H9 (cell line): ENCODE measurements at regions not wholly inside any gene's neighbourhood (a gene's known extent, or its start where the extent isn't known, plus 50 kb on each side); places are given as distances from the start of the nearest gene placed in this dataset.
A peak's percentile ranks its signal among the peaks of the same experiment; 100 is the strongest.

Experiments used
- DNase-seq: peaks from one replicate; pipeline ENCODE4 v3.0.0-alpha.2; 2017
- H2AFZ ChIP-seq: one replicate; pipeline ENCODE4 v1.6.1; 2013; ENCODE audit warnings: mild to moderate bottlenecking, low read length, control low read depth, moderate library complexity
- H2AK5ac ChIP-seq: 2 replicates; pipeline ENCODE4 v1.6.1; 2013; ENCODE audit warnings: low read length, control low read depth, mixed read lengths; ENCODE audit not compliant: insufficient read length
- H2BK120ac ChIP-seq: one replicate; pipeline ENCODE4 v1.6.1; 2013; ENCODE audit warnings: low read depth, mild to moderate bottlenecking, low read length, control low read depth, inconsistent platforms; ENCODE audit not compliant: poor library complexity, severe bottlenecking
- H2BK12ac ChIP-seq: 2 replicates; pipeline ENCODE4 v1.6.1; 2013; ENCODE audit warnings: low read length, control low read depth, mixed read lengths, low read depth; ENCODE audit not compliant: insufficient read length
- H2BK15ac ChIP-seq: 2 replicates; pipeline ENCODE4 v1.6.1; 2013; ENCODE audit warnings: low read depth, low read length, control low read depth
- H2BK20ac ChIP-seq: one replicate; pipeline ENCODE4 v1.6.1; 2013; ENCODE audit warnings: low read depth, mild to moderate bottlenecking, low read length, control low read depth, inconsistent platforms; ENCODE audit not compliant: poor library complexity, severe bottlenecking
- H2BK5ac ChIP-seq: 2 replicates; pipeline ENCODE4 v1.6.1; 2013; ENCODE audit warnings: low read length, control low read depth, mixed read lengths; ENCODE audit not compliant: insufficient read length
- H3K14ac ChIP-seq: 2 replicates; pipeline ENCODE4 v1.6.1; 2013; ENCODE audit warnings: low read length, control low read depth; ENCODE audit not compliant: insufficient read depth
- H3K18ac ChIP-seq: 2 replicates; pipeline ENCODE4 v1.6.1; 2013; ENCODE audit warnings: low read depth, mild to moderate bottlenecking, mixed read lengths, low read length, control low read depth; ENCODE audit not compliant: insufficient read length
- H3K23ac ChIP-seq: 2 replicates; pipeline ENCODE4 v1.6.1; 2013; ENCODE audit warnings: low read length, control low read depth, mixed read lengths, low read depth; ENCODE audit not compliant: insufficient read length
- H3K23me2 ChIP-seq: 2 replicates; pipeline ENCODE4 v1.6.1; 2013; ENCODE audit warnings: low read depth, mild to moderate bottlenecking, mixed read lengths, low read length, control low read depth; ENCODE audit not compliant: insufficient read length, poor library complexity, severe bottlenecking
- H3K27ac ChIP-seq: 2 replicates; pipeline ENCODE4 v1.5.1; 2013; ENCODE audit warnings: low read length, control low read depth, mixed read lengths, low read depth; ENCODE audit not compliant: insufficient read length
- H3K27me3 ChIP-seq: 2 replicates; pipeline ENCODE4 v1.6.1; 2013; ENCODE audit warnings: low read length, control low read depth, inconsistent platforms; ENCODE audit not compliant: insufficient read depth
- H3K4ac ChIP-seq: 2 replicates; pipeline ENCODE4 v1.6.1; 2013; ENCODE audit warnings: low read depth, mild to moderate bottlenecking, control low read depth, inconsistent platforms, low read length, moderate library complexity
- H3K4me1 ChIP-seq: 2 replicates; pipeline ENCODE4 v1.6.1; 2013; ENCODE audit warnings: low read length, control low read depth, inconsistent platforms; ENCODE audit not compliant: insufficient read depth
- H3K4me2 ChIP-seq: 2 replicates; pipeline ENCODE4 v1.6.1; 2013; ENCODE audit warnings: low read length, control low read depth, mixed read lengths; ENCODE audit not compliant: insufficient read length, insufficient read depth
- H3K56ac ChIP-seq: 2 replicates; pipeline ENCODE4 v1.6.1; 2013; ENCODE audit warnings: low read depth, mild to moderate bottlenecking, mixed read lengths, low read length, control low read depth; ENCODE audit not compliant: insufficient read length
- H3K79me1 ChIP-seq: 2 replicates; pipeline ENCODE4 v1.6.1; 2013; ENCODE audit warnings: low read depth, mild to moderate bottlenecking, moderate library complexity, low read length, control low read depth, inconsistent platforms; ENCODE audit not compliant: insufficient read depth, poor library complexity, severe bottlenecking
- H3K79me2 ChIP-seq: 2 replicates; pipeline ENCODE4 v1.6.1; 2013; ENCODE audit warnings: low read length, control low read depth, inconsistent platforms; ENCODE audit not compliant: insufficient read depth
- H3K9ac ChIP-seq: 2 replicates; pipeline ENCODE4 v1.6.1; 2013; ENCODE audit warnings: low read length, control low read depth, mixed read lengths; ENCODE audit not compliant: insufficient read length; ENCODE audit errors: extremely low read depth
- H3K9me3 ChIP-seq: one replicate; pipeline ENCODE4 v1.6.1; 2013; ENCODE audit warnings: low read depth, low read length, inconsistent platforms; ENCODE audit not compliant: control insufficient read depth
- H3T11ph ChIP-seq: one replicate; pipeline ENCODE4 v1.6.1; 2013; ENCODE audit warnings: mild to moderate bottlenecking, low read length, control low read depth, inconsistent platforms
- H4K20me1 ChIP-seq: one replicate; pipeline ENCODE4 v1.6.1; 2013; ENCODE audit not compliant: control insufficient read depth, insufficient read length, insufficient read depth
- H4K5ac ChIP-seq: 2 replicates; pipeline ENCODE4 v1.6.1; 2013; ENCODE audit warnings: low read depth, mild to moderate bottlenecking, mixed read lengths, low read length, control low read depth; ENCODE audit not compliant: insufficient read length
- H4K8ac ChIP-seq: replicated peaks from 2 replicates; pipeline ENCODE4 v1.6.1; 2013; ENCODE audit warnings: low read length, control low read depth, mixed read lengths, low read depth; ENCODE audit not compliant: insufficient read length
- H4K91ac ChIP-seq: 2 replicates; pipeline ENCODE4 v1.6.1; 2013; ENCODE audit warnings: low read depth, mild to moderate bottlenecking, moderate library complexity, mixed read lengths, low read length, control low read depth; ENCODE audit not compliant: insufficient read length
- H3K27ac Mint-ChIP-seq, 3 experiments: 2 replicates in 2 of 3; 3 replicates in 1 of 3; pipeline ENCODE4 v1.8.0; 2020 to 2021; ENCODE audit warnings: mixed read lengths in 3 of 3, mild to moderate bottlenecking in 1 of 3, moderate library complexity in 1 of 3
- H3K27me3 Mint-ChIP-seq: 2 replicates; pipeline ENCODE4 v1.8.0; 2021; ENCODE audit warnings: low read depth, mild to moderate bottlenecking, moderate library complexity, mixed read lengths
- H3K36me3 Mint-ChIP-seq, 3 experiments: 2 replicates in 2 of 3; 3 replicates in 1 of 3; pipeline ENCODE4 v1.8.0; 2020 to 2021; ENCODE audit warnings: low read depth in 3 of 3, mixed read lengths in 3 of 3; ENCODE audit not compliant: insufficient read depth in 1 of 3
- H3K4me1 Mint-ChIP-seq, 2 experiments: 2 replicates each; pipeline ENCODE4 v1.8.0; 2020; ENCODE audit warnings: mixed read lengths in 2 of 2
- H3K4me3 Mint-ChIP-seq, 2 experiments: 2 replicates in 1 of 2; 3 replicates in 1 of 2; pipeline ENCODE4 v1.8.0; 2020 to 2021; ENCODE audit warnings: mild to moderate bottlenecking in 2 of 2, mixed read lengths in 2 of 2, moderate library complexity in 1 of 2
- H3K9me3 Mint-ChIP-seq, 2 experiments: 2 replicates in 1 of 2; 3 replicates in 1 of 2; pipeline ENCODE4 v1.8.0; 2020; ENCODE audit warnings: mild to moderate bottlenecking in 2 of 2, mixed read lengths in 2 of 2, moderate library complexity in 1 of 2
- CTCF ChIP-seq: fragments of 200-600 bp; sonication (generic); conservative IDR thresholded peaks from 3 replicates; pipeline ENCODE4 v1.8.0; 2021; ENCODE audit warnings: antibody characterized with exemption, mild to moderate bottlenecking
- WGBS: extraction: QIAGEN DNeasy Blood & Tissue Kit; methylation state at CpG from one replicate; pipeline ENCODE4 v1.1.7; 2013; ENCODE audit warnings: missing lambda C conversion rate, low lambda C conversion rate, mixed read lengths; ENCODE audit not compliant: insufficient read length; ENCODE audit errors: extremely low coverage; 5-methylcytosine and 5-hydroxymethylcytosine counted together

DNA sequence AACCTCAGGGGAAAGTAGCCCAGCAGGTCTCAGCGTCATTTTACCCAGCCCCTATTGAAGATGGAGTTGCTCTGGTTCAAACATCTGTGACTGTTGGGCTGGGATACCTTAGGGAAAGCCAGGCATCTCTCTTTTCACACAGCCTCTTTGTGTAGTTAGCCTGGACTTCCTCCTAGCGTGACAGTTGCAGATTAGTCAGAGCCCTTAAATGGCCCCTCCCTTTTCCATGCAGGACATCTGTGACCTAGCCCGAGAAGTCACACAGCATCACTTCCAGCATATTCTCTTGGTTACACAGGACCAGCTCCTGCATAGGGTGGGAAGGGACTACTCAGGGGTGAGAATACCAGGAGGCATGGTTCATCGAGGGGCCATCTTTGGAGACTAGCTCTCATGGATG, 375.0 kb upstream of the RBFOX1 start:
- H3K79me2 ChIP-seq, result no peaks in the 10 kb centered on the region
- H3K18ac ChIP-seq, result no peak overlapping the region
- H3K14ac ChIP-seq, result no peak overlapping the region
- H3K4me2 ChIP-seq, result no peak overlapping the region
- no peaks in the 10 kb centered on the region for H3K9me3 Mint-ChIP-seq
- no peak overlapping the region for H3T11ph ChIP-seq
- WGBS, result no CpG with 5 or more reads among the region's 4 CpGs
- H3K4me3 Mint-ChIP-seq, result no peak overlapping the region
- no peaks in the 10 kb centered on the region for H3K27me3 ChIP-seq
- no peak overlapping the region for H2AFZ ChIP-seq
- no peak overlapping the region for H4K5ac ChIP-seq
- H3K4me1 ChIP-seq, result no peaks in the 10 kb centered on the region
- H4K91ac ChIP-seq, result no peak overlapping the region
- peaks cover 0 to 6% of the 10 kb centered on the region in 2 experiments; a peak in 3 of 4 replicates for H3K4me1 Mint-ChIP-seq
- no peak overlapping the region for H3K9ac ChIP-seq
- no peak overlapping the region for H4K8ac ChIP-seq
- H3K9me3 ChIP-seq, result no peaks in the 10 kb centered on the region
- H3K23ac ChIP-seq, result no peak overlapping the region
- no peak overlapping the region for H2BK15ac ChIP-seq
- no peak overlapping the region for H3K56ac ChIP-seq
- H2BK20ac ChIP-seq, result no peak overlapping the region
- H3K79me1 ChIP-seq, result no peaks in the 10 kb centered on the region
- H4K20me1 ChIP-seq, result no peaks in the 10 kb centered on the region
- peaks cover 18% of the 10 kb centered on the region for H3K27me3 Mint-ChIP-seq
- H2BK5ac ChIP-seq, result no peak overlapping the region
- H2BK120ac ChIP-seq, result peak overlapping the region; percentile 38
- no peak for TF ChIP-seq CTCF
- no peaks in the 10 kb centered on the region for H3K23me2 ChIP-seq
- no peaks in the 10 kb centered on the region for H3K36me3 Mint-ChIP-seq
- DNase-seq, result no peak
- peak overlapping the region in 1 of 3 experiments; percentile 32; a peak in 2 of 7 replicates for H3K27ac Mint-ChIP-seq
- H2AK5ac ChIP-seq, result no peak overlapping the region
- no peak overlapping the region for H3K4ac ChIP-seq
- H2BK12ac ChIP-seq, result no peak overlapping the region
- H3K27ac ChIP-seq, result no peak overlapping the region
